Inflammatory macrophage treated with lipopolysaccharide for 4 hours (primary cell): ENCODE measurements at regions not wholly inside any gene's neighbourhood (a gene's known extent, or its start where the extent isn't known, plus 50 kb on each side); places are given as distances from the start of the nearest gene placed in this dataset.
A peak's percentile ranks its signal among the peaks of the same experiment; 100 is the strongest.
"Not testable (repeated sequence)": the region's sequence is repeated elsewhere in the genome, so short reads cannot be mapped to it uniquely, and the experiment has no call there.

Experiments
- DNase-seq: peaks from one replicate; pipeline ENCODE4 v3.0.0-alpha.2; 2020

- DNase-seq: no peak
Observed at GRCh38 chr21:33972539-33972938, 56.9 kb upstream of the ATP5PO start.

- DNase-seq: no peak
Observed at GRCh38 chr21:33971492-33972013, 55.9 kb upstream of the ATP5PO start.

GRCh38 chr21:33969581-33969980, 54.0 kb upstream of the ATP5PO start:
- DNase-seq: no peak

- no peak for DNase-seq
Observed at GRCh38 chr21:33968995-33969348, 53.4 kb upstream of the ATP5PO start.

- DNase-seq: no peak
Observed at GRCh38 chr21:33968080-33968994, 52.7 kb upstream of the ATP5PO start.

GRCh38 chr21:33967086-33967571, 51.5 kb upstream of the ATP5PO start:
- DNase-seq: no peak

GRCh38 chr21:33966324-33966949, 50.8 kb upstream of the ATP5PO start:
- peak; percentile 23 for DNase-seq

GRCh38 chr21:33965662-33966061, 50.1 kb upstream of the ATP5PO start:
- DNase-seq: not testable (repeated sequence)
